ENCODE measurements at regions not wholly inside any gene's neighbourhood (a gene's known extent, or its start where the extent isn't known, plus 50 kb on each side); places are given as distances from the start of the nearest gene placed in this dataset.

DNA sequence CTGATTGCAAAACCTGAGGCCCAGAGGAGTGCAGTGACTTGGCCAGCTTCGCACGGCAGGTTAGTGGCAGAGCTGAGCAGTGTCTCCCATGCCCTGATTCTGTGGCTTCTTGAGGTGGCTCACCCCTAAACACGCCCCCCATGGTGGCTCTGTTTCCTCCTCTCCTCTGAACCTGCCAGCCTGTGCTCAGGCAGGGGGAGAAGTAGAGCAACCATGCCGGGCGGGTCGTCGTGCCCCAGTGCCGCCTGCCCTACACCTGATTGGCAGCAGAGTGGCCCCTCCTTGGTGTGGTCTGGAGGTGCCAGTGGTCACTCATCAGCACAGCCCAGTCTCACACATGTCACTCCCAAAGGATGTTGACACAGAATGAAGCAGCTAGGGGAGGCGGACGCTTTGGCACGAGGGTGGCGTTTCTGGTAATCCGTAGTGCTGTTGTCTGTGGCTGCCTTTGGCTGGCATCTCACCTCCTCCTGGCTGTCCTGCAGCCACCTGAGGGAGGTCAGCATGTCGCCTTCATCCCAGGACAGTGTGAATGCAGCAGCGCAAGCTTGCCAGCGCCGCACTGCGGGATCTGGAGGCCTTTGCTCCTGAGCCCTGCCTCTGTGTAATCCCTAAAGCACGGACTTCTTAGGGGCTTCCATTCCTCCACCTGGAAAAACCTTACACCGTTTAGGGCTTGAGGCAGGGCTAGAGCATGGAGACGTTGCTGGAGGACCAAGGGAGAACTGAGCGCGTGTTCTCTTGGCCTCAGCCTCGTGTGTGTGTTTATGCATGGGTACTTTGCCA, 294.7 kb downstream of the SEC14L1 start:
- no peak for DNase-seq

DNA sequence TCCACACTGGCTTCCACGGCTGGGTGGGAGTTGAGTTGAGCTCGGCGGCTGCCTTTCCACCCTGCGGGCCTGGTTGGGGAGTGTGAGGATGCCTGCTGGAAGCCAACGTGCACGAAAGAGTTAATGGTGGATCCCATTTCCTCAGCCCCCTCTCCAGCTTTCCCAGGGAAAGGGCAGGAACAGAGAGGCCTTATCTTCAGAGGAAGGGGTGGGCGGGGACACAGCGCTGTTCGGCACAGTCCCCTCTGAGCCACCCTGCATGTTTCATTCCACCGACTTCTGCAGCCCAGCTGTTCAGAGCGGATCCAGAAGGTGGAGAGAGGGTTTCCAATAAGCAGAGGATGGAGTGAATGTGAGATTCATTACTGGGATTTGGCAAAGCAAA, 295.3 kb downstream of the SEC14L1 start:
- no peak for DNase-seq

DNA sequence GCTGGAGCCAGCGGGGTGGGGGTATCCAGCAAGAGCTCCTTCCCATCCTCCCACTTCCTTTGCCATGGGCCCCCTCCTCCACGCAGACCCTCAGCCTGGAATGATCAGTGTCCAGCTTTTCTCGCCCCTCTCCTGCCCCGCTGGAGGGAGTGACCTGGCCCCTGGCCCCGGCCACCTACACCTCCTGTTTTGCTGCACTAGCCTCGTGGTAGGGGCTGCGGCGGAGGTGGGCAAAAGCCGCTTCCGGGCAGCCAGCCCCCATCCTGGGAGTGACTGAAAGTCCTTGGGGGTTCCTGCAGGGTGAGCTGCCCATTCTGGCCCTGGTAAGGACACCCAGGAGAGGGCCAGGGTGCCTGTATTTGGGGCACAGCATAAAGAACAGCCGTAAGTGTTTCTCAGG, 295.7 kb downstream of the SEC14L1 start:
- DNase-seq: no peak

DNA sequence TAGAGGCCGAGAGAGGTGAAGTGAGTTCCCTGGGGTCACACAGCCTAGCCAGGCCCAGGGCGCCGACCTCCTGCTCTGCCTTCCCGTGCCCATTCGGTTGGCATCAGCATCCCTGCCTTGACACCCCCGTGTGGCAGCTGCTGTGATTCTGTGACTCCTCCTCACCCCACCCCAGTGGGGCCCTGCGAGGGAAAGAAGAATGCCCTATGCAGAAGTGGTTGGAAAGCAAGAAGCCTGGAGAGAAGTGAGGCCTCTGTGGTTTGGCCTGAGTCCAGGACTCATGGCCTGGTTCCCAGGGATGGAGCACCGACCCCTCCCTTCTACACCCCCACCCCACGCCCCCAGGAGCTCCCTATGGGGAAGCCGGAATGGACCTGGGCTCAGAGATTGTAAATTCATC, 296.2 kb downstream of the SEC14L1 start:
- DNase-seq: no peak

DNA sequence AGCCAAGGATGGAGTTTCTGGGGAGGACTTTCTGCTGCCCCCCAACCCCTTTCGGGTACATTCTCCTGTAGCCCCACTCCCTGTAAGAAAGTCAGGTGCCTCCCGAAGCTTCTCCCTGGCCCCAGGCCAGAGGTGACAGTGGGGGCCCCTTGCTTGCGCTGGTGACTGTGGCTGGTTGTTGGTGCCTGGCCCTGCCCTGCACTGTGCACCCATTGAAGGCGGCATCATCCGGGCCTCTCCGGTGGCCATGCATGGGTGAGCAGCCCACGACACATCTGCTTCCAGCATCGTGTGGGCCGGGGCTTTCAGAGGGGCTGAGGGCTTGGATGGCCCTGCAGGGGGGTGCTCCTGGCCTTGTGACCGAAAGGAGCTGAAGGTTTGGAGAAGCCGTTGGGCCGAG, 297.0 kb downstream of the SEC14L1 start:
- DNase-seq: no peak

DNA sequence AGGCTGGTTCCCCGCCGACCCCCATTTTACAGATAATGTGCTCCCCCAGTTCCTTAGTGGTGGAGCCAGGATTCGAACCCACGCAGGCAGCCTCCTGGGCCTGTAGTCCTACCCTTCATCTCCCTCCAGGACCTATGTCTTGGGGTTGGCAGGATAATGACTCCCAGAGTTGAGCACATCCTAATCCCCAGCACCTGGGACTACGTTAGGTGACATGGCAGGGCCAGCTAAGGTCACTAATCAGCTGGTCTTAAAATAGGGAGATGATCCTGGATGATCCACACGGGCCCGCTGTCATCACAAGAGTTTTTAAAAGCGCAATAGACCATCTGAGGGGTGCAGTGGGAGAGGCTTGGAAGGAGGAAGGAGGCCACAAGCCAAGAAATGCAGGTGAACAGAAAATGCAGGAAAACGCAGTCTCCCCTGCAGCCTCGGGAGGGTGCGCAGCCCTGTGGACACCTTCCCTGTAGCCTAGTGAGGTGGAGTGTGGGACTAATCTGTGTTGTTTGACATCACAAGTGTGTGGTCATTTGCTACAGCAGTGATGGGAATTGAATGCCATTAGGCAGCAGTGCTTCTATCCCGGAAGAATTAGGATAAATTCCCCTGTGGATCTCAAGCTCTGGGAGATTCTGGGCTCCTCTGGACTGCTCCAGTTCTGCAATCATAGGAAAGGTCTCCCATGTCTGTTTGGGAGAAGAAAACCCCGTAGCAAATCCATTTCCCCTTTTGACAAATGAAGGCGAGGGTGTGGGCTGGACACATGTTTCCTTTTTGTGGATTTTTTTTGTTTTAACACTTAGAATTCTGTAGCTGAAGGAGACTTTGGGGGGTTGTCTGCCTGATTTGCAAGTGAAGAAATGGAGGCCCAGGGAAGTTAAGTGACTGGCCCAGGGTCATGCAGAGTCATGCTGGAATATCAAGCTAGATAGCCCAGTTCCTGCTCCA, 297.7 kb downstream of the SEC14L1 start:
- no peak for DNase-seq

DNA sequence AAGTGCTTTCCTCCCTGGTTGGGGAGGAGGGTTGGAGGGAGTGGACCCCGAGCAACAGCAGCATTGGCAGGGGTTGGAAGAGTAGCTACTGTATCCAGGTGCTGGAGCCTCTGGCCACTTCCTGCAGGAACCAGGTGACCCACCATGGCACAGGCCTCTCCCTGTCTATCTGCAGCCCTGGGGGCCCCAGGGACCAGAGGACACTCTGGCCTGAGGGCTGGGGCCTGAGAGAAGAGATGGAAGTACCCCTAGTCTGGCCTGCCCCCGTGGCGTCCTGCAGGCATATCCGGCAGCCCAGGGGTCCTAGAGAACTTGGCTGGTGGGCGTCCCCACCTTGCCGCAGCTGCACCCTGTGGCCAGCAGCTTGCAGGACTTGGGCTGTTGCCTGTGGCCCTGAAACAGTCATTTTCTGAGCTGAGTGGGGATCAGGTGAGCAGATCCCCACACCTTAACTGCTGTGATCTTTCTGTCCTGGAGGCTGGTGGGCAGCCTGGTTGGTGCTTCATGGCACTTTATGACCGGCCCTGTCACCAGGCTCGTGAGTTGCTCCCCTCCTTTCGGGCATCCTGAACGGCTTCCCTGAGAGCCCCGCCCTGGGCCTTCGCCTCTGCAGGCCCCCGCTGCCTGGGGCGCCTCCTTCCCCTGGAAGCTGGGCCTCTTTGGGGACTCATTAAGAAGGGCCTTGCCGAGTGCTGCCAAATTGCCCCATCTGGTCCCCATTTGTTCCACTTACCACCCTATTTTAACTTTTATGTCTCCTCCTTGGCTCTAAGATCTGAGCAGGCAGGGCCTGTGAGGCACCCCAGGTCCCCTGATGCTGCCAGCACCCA, 298.6 kb downstream of the SEC14L1 start:
- no peak for DNase-seq

DNA sequence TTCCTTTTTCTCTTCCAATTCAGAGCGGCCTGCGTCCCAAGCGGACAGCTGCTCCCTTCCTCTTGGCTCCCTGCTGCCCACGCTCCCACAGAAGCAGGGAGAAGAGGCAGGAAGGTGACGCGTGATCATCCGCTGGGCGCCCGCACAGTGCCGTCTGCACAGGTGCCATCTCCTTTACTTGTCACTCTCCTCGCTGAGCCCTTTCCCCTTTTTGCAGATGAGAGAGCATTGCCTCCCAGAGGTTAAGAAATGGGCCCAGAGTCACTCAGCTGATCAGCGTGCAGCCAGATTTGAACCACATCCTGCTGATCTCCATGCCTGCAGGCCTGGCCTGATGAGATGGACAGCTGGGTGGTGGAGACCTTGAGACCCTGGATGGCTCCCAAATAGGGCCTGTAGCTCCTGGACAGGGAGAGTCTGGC, 299.8 kb downstream of the SEC14L1 start:
- DNase-seq: no peak

DNA sequence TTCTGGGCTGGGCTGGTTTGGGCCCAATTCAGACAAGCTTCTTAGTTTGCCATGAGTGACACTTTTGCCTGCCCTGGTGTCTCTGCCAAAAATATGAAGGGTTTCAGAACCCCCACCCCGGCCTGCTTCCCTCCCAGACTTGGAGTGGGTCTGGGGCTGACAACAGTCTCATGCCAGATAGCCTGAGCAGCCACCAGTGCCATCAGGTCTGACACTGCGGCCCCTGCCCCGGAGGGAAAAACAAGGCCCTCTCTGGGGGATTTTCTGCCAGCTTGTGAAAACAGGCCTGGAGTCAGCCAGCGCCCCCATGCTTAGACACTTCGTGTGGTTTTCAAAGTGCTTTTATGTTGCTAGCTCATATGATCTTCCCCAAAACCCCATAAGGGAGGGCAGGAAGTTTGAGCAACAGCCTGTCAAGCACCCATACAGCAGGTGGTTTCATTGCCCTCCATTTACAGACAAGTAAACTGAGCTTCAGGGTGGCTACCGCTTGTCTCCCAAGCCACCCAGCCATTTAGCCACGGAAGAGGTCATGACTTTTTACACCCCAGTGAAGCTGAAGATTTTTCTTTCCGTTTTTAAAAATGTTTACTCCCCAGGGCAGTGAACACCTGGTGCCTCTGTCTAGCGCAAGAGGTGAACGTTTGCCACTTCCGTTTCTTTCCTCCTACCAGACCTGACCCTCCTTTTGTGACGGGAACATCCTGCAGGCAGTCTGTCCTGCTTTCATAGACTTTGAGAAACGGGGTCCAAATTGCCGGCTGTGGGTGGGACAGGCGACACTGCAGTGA, 300.6 kb downstream of the SEC14L1 start:
- DNase-seq: no peak

DNA sequence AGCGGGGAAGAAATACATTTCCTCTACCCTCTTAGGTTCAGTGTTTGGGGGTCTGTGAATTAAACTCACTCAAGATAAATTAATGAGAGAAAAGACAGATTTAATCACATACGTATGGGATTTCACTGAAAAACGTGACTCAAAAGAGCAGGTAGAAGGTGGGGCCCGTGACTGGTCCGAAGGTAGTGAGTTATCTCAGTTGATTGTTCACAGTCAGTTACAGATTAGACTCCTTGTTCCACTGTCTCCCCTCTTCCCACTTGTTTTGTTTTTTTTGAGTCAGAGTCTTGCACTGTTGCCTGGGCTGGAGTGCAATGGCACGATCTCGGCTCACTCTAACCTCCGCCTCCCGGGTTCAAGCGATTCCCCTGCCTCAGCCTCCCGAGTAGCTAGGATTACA, 301.2 kb downstream of the SEC14L1 start:
- DNase-seq: no peak

DNA sequence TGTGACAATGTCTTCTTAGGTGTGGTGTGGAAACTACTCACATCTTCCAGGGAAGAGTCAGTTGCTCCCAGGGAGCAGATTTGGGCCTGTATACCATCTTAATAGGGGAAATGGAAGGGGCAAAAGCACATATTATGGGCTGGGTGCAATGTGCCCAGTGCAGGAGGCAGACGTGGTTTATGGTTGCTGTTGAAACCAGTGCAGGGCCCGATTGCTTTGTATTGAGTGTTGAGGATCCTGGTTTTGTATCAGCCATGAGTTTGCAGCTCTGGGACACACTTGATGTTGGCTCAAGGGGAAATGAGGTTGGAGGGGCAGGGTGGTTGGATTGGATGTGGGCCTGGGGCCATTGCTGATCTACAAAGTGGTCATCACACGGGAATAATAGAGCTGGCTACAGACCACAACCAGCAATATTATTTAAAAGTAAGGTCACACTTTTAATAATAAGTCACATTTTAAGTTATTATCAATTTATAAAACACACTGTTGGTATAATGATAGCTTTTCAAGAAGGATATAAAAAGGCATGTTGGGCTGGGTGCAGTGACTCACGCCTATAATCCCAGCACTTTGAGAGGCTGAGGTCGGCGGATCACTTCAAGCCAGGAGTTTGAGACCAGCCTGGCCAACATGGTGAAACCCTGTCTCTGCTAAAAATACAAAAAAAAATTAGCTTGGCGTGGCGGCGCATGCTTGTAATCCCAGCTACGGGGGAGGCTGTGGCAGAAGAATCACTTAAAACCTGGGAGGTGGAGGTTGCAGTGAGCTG, 302.4 kb downstream of the SEC14L1 start:
- no peak for DNase-seq

DNA sequence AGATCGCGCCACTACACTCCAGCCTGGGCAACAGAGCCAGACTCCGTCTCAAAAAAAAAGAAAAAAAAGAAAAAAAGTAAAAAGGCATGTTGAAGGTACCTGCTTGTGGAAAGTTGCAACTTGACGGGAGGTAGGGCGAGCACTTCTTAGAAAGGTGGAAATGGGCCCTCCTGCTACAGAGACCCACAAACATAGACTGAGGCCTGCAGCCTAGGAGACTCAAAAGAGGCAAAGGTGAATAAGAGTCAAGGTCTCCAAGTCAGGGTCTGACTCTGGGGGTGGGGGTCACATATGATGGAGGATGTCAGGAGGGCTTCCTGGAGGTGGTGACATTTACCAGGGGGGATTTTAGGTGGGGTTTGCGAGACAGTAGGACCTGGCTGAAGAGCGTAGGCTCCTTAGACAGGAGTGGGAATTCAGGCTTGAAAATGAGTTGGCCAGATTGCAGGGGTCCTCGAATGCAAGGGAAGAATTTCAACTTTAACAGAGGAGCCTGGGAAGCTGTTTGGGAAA, 303.0 kb downstream of the SEC14L1 start:
- DNase-seq: no peak

DNA sequence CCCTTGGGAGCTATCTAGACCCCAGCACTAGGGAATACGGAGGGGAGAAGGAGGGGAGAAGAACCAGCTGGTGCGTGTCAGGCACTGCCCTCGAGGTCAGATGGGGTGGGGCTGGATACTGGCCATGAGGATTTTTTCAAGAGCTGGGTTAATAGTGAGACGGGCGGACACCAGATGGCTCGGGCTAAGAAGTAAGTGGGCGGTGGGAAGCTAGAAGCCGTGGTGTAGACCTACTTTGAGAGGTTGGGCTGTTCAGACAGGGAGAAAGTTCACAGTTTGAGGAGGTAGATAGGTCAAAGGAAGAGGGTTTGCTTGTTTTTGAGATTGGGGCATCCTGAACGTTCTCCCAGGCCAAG, 303.8 kb downstream of the SEC14L1 start:
- no peak for DNase-seq

DNA sequence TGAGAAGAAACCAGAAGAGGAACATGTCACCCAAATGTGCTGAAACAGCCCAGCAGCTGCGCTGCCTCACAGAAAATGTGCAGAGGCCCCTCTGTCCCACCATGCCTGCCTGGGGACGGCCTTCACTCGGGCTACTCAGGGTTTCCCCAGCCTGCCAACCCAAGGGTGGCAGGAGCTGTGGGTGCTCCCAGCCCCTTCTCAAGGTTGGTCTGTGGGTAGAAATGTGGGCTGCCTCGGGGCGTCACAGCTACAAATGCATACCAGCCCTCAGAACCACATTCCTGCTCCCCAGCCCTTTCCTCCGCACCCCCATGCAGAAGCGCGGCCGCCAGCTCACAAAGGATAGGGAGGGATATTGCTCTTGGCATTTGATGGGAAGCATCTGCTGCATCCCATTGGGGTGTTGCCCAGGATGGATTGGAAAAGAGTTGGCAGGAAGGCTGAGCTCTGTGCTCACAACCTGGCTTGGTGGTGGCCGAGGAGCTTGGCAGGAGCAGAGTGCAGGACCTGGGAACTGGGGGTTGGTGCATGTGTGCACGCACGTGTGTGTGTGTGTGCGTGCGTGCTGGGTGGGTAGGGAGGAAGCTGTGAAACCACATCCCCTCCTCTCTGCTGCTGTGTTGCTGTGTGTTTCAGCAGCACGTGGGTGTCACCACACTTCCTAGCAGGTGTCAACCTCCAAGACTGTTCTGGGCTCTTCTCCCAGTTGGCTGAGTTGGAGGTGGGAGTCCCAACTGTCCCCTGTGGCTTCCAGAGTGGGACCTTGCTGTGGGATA, 304.4 kb downstream of the SEC14L1 start:
- DNase-seq: no peak

DNA sequence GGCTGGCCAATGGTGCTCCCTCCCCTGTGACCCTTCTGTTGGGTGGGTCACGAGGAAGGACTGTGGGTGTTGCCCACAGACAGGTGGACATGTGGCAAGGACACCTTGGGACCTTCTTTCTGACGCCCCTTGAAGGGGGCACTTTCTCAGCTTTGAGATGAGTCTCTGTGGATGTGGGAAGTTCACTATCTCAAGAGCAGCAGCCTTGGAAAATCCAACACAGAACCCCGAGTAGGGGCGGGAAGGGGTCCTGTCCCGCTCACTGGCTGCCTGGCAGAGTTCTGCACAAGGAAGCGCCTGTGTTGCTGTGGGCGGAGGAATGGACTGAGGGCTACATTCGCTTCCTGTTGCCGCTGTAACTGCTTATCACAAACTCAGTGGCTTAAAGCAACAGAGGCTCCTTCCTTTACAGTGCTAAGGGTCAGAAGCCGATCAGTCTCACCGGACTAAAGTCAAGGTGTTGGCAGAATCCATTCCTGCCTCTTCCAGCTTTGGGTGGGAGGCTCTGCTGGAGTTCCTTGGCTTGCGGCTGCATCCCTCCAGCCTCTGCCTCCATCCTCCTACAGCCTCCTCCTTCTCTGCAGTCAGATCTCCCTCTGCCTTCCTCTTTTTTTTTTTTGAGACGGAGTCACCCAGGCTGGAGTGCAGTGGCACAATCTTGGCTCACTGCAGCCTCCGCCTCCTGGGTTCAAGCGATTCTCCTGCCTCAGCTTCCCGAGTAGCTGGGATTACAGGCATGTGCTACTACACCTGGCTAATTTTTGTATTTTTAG, 305.2 kb downstream of the SEC14L1 start:
- DNase-seq: no peak

DNA sequence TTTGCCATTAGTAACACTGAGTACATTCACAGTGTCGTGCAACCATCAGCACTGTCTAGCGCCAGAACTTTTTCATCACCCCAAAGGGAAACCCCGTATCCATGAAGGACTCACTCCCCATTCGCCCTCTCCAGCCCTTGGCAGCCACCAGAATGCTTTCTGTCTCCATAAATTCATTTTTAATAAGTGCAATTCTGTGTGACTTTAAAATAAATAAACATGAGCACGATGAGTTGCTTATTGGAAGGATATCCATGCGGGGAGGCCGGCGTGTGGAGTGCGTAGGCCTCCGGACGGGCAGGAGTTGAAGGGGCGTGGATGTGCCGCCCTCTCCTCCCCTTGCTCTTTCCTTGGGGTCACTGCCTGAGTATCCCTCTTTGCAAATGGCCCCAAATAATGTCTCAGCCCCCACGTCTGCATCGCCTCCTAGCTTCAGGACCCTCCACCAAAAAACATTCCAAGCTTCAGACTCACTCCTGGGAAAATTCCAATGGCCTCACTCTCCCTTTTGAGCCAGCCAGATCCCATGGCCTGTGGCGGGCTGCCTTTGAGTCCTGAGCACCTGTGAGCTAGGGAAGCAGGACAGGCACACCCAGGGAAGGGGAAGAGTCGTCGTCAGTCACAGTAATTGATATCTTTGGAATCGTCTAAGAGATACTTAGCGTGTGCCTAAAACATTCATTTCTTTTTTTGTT, 306.3 kb downstream of the SEC14L1 start:
- DNase-seq: no peak

DNA sequence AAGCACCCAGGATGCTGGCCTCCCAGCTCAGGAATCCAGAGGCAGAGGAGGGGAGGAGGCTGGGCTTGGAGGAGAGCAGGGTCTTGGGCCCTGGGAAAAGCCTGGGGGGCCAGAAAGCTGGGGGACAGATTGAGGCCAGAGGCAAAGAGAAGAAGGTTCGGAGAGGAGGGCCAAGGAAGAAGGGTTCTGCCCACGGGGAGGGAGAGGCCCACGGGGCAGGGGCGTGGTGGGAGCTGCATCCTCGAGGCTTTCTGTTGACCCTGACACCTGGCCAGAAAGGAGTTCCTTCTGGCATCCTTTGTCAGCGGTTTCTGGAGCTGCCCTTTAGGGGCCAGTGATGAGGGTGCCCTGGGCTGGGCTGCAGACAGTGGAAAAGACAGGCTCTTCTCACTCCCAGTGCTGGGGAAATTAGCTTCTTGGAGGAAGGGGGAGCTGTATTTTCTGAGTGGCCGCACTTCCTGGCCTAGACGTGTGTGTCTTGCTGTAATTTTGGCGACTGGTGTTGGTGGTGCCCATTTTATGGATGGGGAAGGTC, 308.7 kb downstream of the SEC14L1 start:
- no peak for DNase-seq

DNA sequence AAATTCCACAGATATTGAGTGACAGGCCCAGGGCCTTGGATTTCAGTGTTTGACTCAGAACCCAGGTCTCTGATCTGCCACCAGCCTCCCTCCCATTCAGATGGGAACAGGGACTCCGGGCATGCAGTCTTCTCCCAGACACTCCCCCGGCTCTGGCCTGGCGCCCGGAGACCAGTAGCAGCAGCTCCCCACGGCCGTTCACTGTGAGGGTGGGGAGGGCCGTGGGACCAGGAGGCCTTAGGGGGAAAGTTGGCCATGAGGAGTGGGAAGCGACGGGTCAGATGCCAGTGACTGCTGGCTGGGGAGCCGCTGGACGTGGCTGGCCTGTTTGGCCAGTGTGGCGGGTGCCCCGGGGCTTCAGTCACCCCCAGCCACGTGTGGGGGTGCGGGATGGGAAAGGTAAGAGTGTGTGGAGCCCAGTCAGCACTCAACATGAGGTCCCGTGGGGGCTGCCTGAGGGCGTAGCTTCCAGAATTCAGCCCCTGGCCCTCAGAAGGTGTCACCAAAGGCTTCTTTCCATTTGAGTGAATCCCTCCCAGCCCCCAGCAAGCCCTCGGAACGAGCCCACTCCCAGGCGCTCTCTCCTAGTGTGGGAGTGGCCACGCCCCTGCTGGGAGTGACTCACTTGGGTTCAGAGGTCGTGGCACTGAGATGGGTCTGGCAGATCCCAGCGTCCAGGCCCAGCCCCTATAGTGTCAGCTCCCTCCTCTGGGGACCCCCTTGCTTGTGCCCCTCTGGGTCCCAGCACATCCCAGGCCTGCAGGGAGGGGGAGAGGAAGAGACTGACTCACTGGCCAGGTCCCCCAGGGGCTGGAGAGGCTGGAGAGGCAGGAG, 309.4 kb downstream of the SEC14L1 start:
- no peak for DNase-seq

Data from NCI-H1048 (cell line).